Fibroblast of lung (primary cell): ENCODE measurements at regions not wholly inside any gene's neighbourhood (a gene's known extent, or its start where the extent isn't known, plus 50 kb on each side); places are given as distances from the start of the nearest gene placed in this dataset.
A peak's percentile ranks its signal among the peaks of the same experiment; 100 is the strongest.

ENCODE experiments used
- DNase-seq, 2 donors: peaks; one replicate each; pipeline versions ENCODE4 v3.0.0 to v3.0.0-alpha.2; 2010; ENCODE audit warnings: low read depth in 2 of 2
- H2AFZ ChIP-seq: 2 replicates; pipeline ENCODE4 v1.5.1; 2012; ENCODE audit warnings: low read length, control low read depth, inconsistent platforms
- H3K27ac ChIP-seq: 2 replicates; pipeline ENCODE4 v1.5.1; 2011; ENCODE audit warnings: low read length, control low read depth; ENCODE audit not compliant: insufficient read depth
- H3K27me3 ChIP-seq: 2 replicates; pipeline ENCODE4 v1.5.1; 2011; ENCODE audit warnings: mild to moderate bottlenecking, low read length; ENCODE audit not compliant: control insufficient read depth, insufficient read depth
- H3K36me3 ChIP-seq: 2 replicates; pipeline ENCODE4 v1.5.1; 2011; ENCODE audit warnings: low read length; ENCODE audit not compliant: control insufficient read depth, insufficient read depth
- H3K4me1 ChIP-seq: 2 replicates; pipeline ENCODE4 v1.5.1; 2011; ENCODE audit warnings: low read length; ENCODE audit not compliant: control insufficient read depth, insufficient read depth; ENCODE audit errors: extremely low read depth
- H3K4me2 ChIP-seq: 2 replicates; pipeline ENCODE4 v1.5.1; 2011; ENCODE audit warnings: low read length, control low read depth; ENCODE audit not compliant: insufficient read depth; ENCODE audit errors: extremely low read depth
- H3K4me3 ChIP-seq, 4 experiments: fragments of 200-600 bp in 1 of 4; sonication (generic) in 1 of 4; replicated peaks in 1 of 4; 2 replicates each; pipeline ENCODE4 v1.5.1; 2011 to 2016; ENCODE audit warnings: low read length in 4 of 4, low read depth in 3 of 4, mild to moderate bottlenecking in 3 of 4, control low read depth in 2 of 4, inconsistent platforms in 1 of 4, mixed read lengths in 1 of 4; ENCODE audit not compliant: insufficient read depth in 1 of 4; ENCODE audit errors: control extremely low read depth in 1 of 4
- H3K79me2 ChIP-seq: 2 replicates; pipeline ENCODE4 v1.5.1; 2012; ENCODE audit warnings: mild to moderate bottlenecking, low read length, inconsistent platforms; ENCODE audit not compliant: control insufficient read depth, insufficient read depth
- H3K9ac ChIP-seq: 2 replicates; pipeline ENCODE4 v1.5.1; 2011; ENCODE audit warnings: mild to moderate bottlenecking, low read length, control low read depth; ENCODE audit not compliant: insufficient read depth
- H3K9me3 ChIP-seq: 2 replicates; pipeline ENCODE4 v1.5.1; 2012; ENCODE audit warnings: low read depth, low read length; ENCODE audit not compliant: control insufficient read depth, insufficient read depth
- H4K20me1 ChIP-seq: 2 replicates; pipeline ENCODE4 v1.5.1; 2011; ENCODE audit warnings: low read length; ENCODE audit not compliant: control insufficient read depth, insufficient read depth; ENCODE audit errors: extremely low read depth
- CTCF ChIP-seq, 2 donors: IDR thresholded peaks in 1 of 2; conservative IDR thresholded peaks in 1 of 2; 1 replicate in 1 of 2; 2 replicates in 1 of 2; pipeline ENCODE4 v1.5.1; 2011 to 2012; ENCODE audit warnings: low read length in 2 of 2, control low read depth in 1 of 2, inconsistent platforms in 1 of 2, low read depth in 1 of 2, mild to moderate bottlenecking in 1 of 2
- EZH2 ChIP-seq: IDR thresholded peaks from 2 replicates; pipeline ENCODE4 v1.5.1; 2012; ENCODE audit warnings: low read length, control low read depth, mild to moderate bottlenecking; ENCODE audit errors: missing control alignments

GRCh38 chr14:21997300-21997699, 323.7 kb upstream of the OR4E1 start:
- Histone ChIP-seq H2AFZ (no peak overlapping the region), H3K27me3 (no peaks in the 10 kb centered on the region), H3K9ac (no peak overlapping the region), H3K36me3 (no peaks in the 10 kb centered on the region), H3K4me2 (no peak overlapping the region), H3K4me3 (no peak overlapping the region), H4K20me1 (no peaks in the 10 kb centered on the region), H3K4me1 (no peaks in the 10 kb centered on the region), H3K9me3 (no peaks in the 10 kb centered on the region), H3K79me2 (no peaks in the 10 kb centered on the region), H3K27ac (no peak overlapping the region)
- DNase-seq, result no peak
- TF ChIP-seq EZH2 (no peak), CTCF (conservative IDR thresholded peaks at IDR 0.05 in 1 of 2, IDR thresholded peaks at IDR 0.05 in 1 of 2; ENCODE audit: low read depth in 1 of 2, low read length in 2 of 2) (peak in 1 of 2 donors; percentile 6)

- H2AFZ ChIP-seq, result no peak overlapping the region
- no peaks in the 10 kb centered on the region for H3K9me3 ChIP-seq
- no peaks in the 10 kb centered on the region for H3K27me3 ChIP-seq
- H3K9ac ChIP-seq, result no peak overlapping the region
- H4K20me1 ChIP-seq, result no peaks in the 10 kb centered on the region
- no peak for DNase-seq
- H3K4me2 ChIP-seq, result no peak overlapping the region
- H3K4me3 ChIP-seq, result no peak overlapping the region
- TF ChIP-seq CTCF (conservative IDR thresholded peaks at IDR 0.05 in 1 of 2, IDR thresholded peaks at IDR 0.05 in 1 of 2; ENCODE audit: low read depth in 1 of 2, low read length in 2 of 2) (no peak), EZH2 (no peak)
- H3K4me1 ChIP-seq, result no peaks in the 10 kb centered on the region
- H3K79me2 ChIP-seq, result no peaks in the 10 kb centered on the region
- H3K27ac ChIP-seq, result no peak overlapping the region
- H3K36me3 ChIP-seq, result no peaks in the 10 kb centered on the region
Measured at GRCh38 chr14:21995332-21995731, 321.7 kb upstream of the OR4E1 start.

- Histone ChIP-seq H4K20me1 (no peaks in the 10 kb centered on the region), H3K4me3 (no peak overlapping the region)
- DNase-seq, result no peak
Measured at GRCh38 chr14:21993837-21994236, 320.2 kb upstream of the OR4E1 start.

More at GRCh38 chr14:21993837-21994236, 320.2 kb upstream of the OR4E1 start:
- Histone ChIP-seq H3K4me2 (no peak overlapping the region), H3K27ac (no peak overlapping the region), H3K27me3 (no peaks in the 10 kb centered on the region), H3K9ac (no peak overlapping the region), H3K4me1 (no peaks in the 10 kb centered on the region), H3K36me3 (no peaks in the 10 kb centered on the region), H3K9me3 (no peaks in the 10 kb centered on the region), H2AFZ (no peak overlapping the region), H3K79me2 (no peaks in the 10 kb centered on the region)
- no peak for TF ChIP-seq CTCF (conservative IDR thresholded peaks at IDR 0.05 in 1 of 2, IDR thresholded peaks at IDR 0.05 in 1 of 2; ENCODE audit: low read depth in 1 of 2, low read length in 2 of 2)
- no peak for TF ChIP-seq EZH2
